Fibroblast of lung (primary cell): ENCODE measurements at regions not wholly inside any gene's neighbourhood (a gene's known extent, or its start where the extent isn't known, plus 50 kb on each side); places are given as distances from the start of the nearest gene placed in this dataset.

Experiments
- EZH2 ChIP-seq: IDR thresholded peaks from 2 replicates; pipeline ENCODE4 v1.5.1; 2012; ENCODE audit warnings: low read length, control low read depth, mild to moderate bottlenecking; ENCODE audit errors: missing control alignments
- TF ChIP-seq, protein P1 (sequence below), 2 donors: IDR thresholded peaks in 1 of 2; conservative IDR thresholded peaks in 1 of 2; 1 replicate in 1 of 2; 2 replicates in 1 of 2; pipeline ENCODE4 v1.5.1; 2011 to 2012; ENCODE audit warnings: low read length in 2 of 2, control low read depth in 1 of 2, inconsistent platforms in 1 of 2, low read depth in 1 of 2, mild to moderate bottlenecking in 1 of 2

DNA sequence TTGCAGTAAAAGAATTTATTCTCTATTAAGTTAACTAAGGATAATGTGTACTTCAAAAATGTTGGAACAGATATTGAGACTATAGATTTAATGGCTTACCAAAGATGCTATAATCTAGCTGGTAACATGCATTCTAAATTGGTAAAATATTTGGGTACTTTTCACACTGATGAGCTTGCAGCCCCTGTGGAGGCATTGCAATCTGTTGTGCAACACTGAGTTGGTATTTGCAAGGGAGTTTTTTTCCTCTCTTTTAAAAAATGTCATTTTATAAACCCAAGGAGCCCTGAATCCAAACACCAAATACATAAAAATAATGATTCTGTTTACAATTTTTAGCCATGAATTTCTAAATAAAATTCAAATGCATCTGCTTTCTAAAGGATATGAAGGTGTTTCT, 944.8 kb downstream of the DTWD2 start:
- TF ChIP-seq, protein P1, sequence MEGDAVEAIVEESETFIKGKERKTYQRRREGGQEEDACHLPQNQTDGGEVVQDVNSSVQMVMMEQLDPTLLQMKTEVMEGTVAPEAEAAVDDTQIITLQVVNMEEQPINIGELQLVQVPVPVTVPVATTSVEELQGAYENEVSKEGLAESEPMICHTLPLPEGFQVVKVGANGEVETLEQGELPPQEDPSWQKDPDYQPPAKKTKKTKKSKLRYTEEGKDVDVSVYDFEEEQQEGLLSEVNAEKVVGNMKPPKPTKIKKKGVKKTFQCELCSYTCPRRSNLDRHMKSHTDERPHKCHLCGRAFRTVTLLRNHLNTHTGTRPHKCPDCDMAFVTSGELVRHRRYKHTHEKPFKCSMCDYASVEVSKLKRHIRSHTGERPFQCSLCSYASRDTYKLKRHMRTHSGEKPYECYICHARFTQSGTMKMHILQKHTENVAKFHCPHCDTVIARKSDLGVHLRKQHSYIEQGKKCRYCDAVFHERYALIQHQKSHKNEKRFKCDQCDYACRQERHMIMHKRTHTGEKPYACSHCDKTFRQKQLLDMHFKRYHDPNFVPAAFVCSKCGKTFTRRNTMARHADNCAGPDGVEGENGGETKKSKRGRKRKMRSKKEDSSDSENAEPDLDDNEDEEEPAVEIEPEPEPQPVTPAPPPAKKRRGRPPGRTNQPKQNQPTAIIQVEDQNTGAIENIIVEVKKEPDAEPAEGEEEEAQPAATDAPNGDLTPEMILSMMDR (conservative IDR thresholded peaks at IDR 0.05 in 1 of 2, IDR thresholded peaks at IDR 0.05 in 1 of 2; ENCODE audit: low read depth in 1 of 2, low read length in 2 of 2) = no peak
- TF ChIP-seq EZH2 = no peak
